NB4 (cell line): ENCODE measurements at regions not wholly inside any gene's neighbourhood (a gene's known extent, or its start where the extent isn't known, plus 50 kb on each side); places are given as distances from the start of the nearest gene placed in this dataset.

Experiments
- DNase-seq: peaks from one replicate; pipeline ENCODE4 v3.0.0; 2010; ENCODE audit warnings: low read depth
- H3K4me3 ChIP-seq: one replicate; pipeline ENCODE4 v1.5.1; 2011; ENCODE audit warnings: mild to moderate bottlenecking, low read depth, low read length, moderate library complexity
- CTCF ChIP-seq: IDR thresholded peaks from one replicate; pipeline ENCODE4 v1.5.1; 2012; ENCODE audit warnings: low read depth, low read length
- MAX ChIP-seq: IDR thresholded peaks from 2 replicates; pipeline ENCODE4 v1.6.1; 2011; ENCODE audit warnings: low read depth, low read length
- MYC ChIP-seq: IDR thresholded peaks from 2 replicates; pipeline ENCODE4 v1.6.1; 2011; ENCODE audit warnings: low read depth, low read length
- POLR2A ChIP-seq: IDR thresholded peaks from 2 replicates; pipeline ENCODE4 v1.6.1; 2011; ENCODE audit warnings: mild to moderate bottlenecking; ENCODE audit not compliant: insufficient read length; ENCODE audit errors: extremely low read depth

- no peak for DNase-seq
- H3K4me3 ChIP-seq, result no peak overlapping the region
- no peak for TF ChIP-seq MYC
- no peak for TF ChIP-seq CTCF
- no peak for TF ChIP-seq MAX
- no peak for TF ChIP-seq POLR2A
Observed at GRCh38 chr18:79612291-79613108, 67.1 kb upstream of the CTDP1 start.

GRCh38 chr18:79613186-79613931 is 66.2 kb upstream of the CTDP1 start:
- DNase-seq, result no peak

GRCh38 chr18:79614211-79614955 is 65.2 kb upstream of the CTDP1 start:
- H3K4me3 ChIP-seq, result no peak overlapping the region
- DNase-seq, result peak; percentile 67
- TF ChIP-seq MYC, result no peak
- TF ChIP-seq MAX, result no peak
- no peak for TF ChIP-seq CTCF
- TF ChIP-seq POLR2A, result no peak

More at GRCh38 chr18:79613186-79613931, 66.2 kb upstream of the CTDP1 start:
- TF ChIP-seq MAX, result no peak
- TF ChIP-seq MYC, result no peak
- TF ChIP-seq CTCF, result no peak
- TF ChIP-seq POLR2A, result no peak
- H3K4me3 ChIP-seq, result no peak overlapping the region

GRCh38 chr18:79615091-79615490 is 64.5 kb upstream of the CTDP1 start:
- no peak overlapping the region for H3K4me3 ChIP-seq
- peak; percentile 23 for DNase-seq
- no peak for TF ChIP-seq POLR2A
- TF ChIP-seq MAX, result no peak
- no peak for TF ChIP-seq MYC
- no peak for TF ChIP-seq CTCF

GRCh38 chr18:79615586-79615985 is 64.0 kb upstream of the CTDP1 start:
- no peak for TF ChIP-seq MAX
- no peak for TF ChIP-seq CTCF
- no peak for TF ChIP-seq POLR2A
- no peak for TF ChIP-seq MYC
- no peak for DNase-seq
- no peak overlapping the region for H3K4me3 ChIP-seq
